ENCODE measurements at regions not wholly inside any gene's neighbourhood (a gene's known extent, or its start where the extent isn't known, plus 50 kb on each side); places are given as distances from the start of the nearest gene placed in this dataset.

DNA sequence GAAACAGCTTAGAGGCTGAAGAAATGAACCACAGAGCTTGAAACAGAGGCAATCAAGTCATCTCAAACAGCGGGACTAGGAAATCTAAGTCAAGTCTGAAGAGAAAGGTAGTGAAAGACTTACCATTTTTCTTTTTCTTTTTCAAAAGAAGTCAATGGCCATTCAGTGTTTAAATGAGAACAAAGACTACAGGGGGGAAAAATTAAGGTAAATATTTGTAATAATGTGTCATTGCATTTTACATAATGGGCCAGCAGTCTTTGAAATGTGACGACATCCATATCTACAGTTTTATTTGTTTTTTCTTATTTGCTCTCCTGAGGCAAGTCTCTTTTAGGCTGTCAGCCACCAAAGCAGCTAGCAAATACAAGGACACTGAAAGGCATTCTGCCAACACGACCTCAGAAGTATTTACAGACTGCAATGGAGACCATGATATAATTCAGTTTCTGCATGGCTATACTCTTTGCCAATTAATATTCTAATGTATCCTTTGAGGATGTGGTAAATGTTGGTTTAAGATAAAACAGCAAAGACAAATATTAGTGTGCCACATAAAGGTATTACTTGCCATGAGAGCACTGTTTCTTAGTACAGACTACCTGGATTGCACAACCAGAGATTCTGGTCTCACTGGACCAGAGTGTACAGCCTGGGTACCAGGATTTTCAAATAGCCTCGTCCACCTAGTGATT, 307.0 kb upstream of the THBS1 start:
- no peak overlapping the region for H3K4me3 Mint-ChIP-seq
- no peaks in the 10 kb centered on the region for H3K36me3 Mint-ChIP-seq (ENCODE audit: low read depth)
- ATAC-seq: no peak
- DNase-seq: no peak
- H3K27ac Mint-ChIP-seq: no peak overlapping the region
- no peaks in the 10 kb centered on the region for H3K9me3 ChIP-seq (ENCODE audit: control insufficient read depth, low read length, poor library complexity, severe bottlenecking)
- H3K4me1 Mint-ChIP-seq: no peaks in the 10 kb centered on the region
- peaks cover 38% of the 10 kb centered on the region for H3K27me3 Mint-ChIP-seq

DNA sequence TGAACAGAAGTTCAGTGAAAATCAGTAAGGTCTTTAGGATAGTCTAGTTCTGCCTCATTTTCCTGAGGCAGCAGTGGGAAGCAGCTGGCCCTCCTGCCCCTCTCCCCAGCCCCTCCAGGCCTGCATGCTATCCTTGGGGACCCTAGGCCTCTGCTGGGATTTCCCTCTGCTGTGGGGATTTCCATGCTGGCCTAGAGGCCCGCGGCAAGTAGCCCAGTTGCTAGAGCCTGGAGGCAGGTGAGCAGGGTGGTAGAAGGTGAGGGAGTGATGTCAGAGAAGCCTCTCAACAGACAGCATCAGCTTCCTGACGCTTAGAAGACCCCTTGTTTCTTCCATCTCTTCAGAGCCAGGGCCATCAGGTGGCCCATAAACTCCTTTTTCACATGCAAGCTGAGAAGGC, 305.8 kb upstream of the THBS1 start:
- no peaks in the 10 kb centered on the region for H3K9me3 ChIP-seq (ENCODE audit: control insufficient read depth, low read length, poor library complexity, severe bottlenecking)
- DNase-seq (no peak), ATAC-seq (no peak)
- Mint-ChIP-seq H3K27ac (no peak overlapping the region), H3K36me3 (ENCODE audit: low read depth) (no peaks in the 10 kb centered on the region), H3K4me1 (no peaks in the 10 kb centered on the region), H3K27me3 (peaks cover 38% of the 10 kb centered on the region), H3K4me3 (no peak overlapping the region)

DNA sequence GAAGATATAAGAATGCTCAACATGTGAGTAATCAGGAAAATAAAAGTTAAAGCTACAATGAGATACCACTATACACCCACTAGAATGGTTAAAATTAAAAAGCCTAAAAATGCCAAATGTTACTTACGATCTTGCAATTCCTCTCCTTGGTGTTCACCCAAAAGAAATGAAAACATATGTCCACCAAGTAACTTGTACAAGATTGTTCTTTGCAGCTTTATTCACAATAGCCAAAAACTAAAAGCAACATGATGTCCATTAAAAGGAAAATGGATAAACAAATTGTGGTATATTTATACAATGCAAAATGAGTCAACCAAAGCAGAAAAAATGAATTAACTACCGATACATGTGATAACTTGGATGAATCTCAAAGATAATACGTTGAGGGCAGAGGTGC, 301.6 kb upstream of the THBS1 start:
- Mint-ChIP-seq H3K4me3 (no peak overlapping the region), H3K27me3 (peaks cover 28% of the 10 kb centered on the region), H3K4me1 (no peaks in the 10 kb centered on the region), H3K27ac (no peak overlapping the region), H3K36me3 (ENCODE audit: low read depth) (no peaks in the 10 kb centered on the region)
- no peaks in the 10 kb centered on the region for H3K9me3 ChIP-seq (ENCODE audit: control insufficient read depth, low read length, poor library complexity, severe bottlenecking)
- ATAC-seq (no peak), DNase-seq (no peak)

DNA sequence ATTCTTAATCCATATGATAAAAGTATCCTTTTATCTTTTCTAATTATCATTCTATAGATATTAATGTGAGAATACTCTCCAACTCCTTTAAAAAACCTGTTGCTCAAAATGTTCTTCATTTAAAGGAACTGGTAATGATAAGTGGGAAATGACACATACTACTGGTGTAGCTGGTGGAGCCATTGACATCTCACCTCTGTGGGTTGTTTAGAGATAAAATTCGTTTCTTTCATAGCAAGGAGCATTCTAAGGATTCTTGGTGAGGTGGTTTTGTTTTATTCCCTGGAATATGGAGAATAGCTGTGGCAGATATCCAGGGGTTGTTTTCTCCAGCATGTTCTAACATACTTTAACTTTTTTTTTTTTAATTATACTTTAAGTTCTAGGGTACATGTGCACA, 299.8 kb upstream of the THBS1 start:
- no peak for DNase-seq
- H3K9me3 ChIP-seq (ENCODE audit: control insufficient read depth, low read length, poor library complexity, severe bottlenecking): no peaks in the 10 kb centered on the region
- no peak for ATAC-seq
- Mint-ChIP-seq H3K36me3 (ENCODE audit: low read depth) (no peaks in the 10 kb centered on the region), H3K27ac (no peak overlapping the region), H3K4me3 (no peak overlapping the region), H3K4me1 (no peaks in the 10 kb centered on the region), H3K27me3 (peaks cover 36% of the 10 kb centered on the region)

DNA sequence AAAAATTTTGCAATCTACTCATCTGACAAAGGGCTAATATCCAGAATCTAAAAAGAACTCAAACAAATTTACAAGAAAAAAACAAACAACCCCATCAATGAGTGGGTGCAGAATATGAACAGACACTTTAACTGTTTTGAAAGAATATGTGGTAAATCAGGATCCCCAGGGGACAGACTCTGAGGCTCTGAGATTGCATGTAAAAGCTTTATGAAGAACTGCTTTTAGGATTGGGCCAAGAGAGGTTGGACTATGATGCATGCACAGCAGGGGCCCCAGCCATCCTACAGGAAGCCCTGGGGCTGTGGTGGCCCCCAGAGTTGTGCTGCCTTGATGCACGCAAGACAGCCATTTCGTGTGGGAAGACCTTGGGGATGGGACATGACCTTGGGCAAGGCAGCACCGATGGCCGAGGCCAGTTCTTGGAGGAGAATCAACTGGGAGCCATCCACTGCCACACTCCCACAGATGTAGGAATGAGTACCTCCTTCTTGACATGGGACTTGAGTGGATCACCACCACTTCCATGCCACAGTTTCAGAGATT, 298.1 kb upstream of the THBS1 start:
- H3K27ac Mint-ChIP-seq: no peak overlapping the region
- no peaks in the 10 kb centered on the region for H3K4me1 Mint-ChIP-seq
- H3K4me3 Mint-ChIP-seq: no peak overlapping the region
- H3K27me3 Mint-ChIP-seq: peaks cover 48% of the 10 kb centered on the region
- no peaks in the 10 kb centered on the region for H3K9me3 ChIP-seq (ENCODE audit: control insufficient read depth, low read length, poor library complexity, severe bottlenecking)
- H3K36me3 Mint-ChIP-seq (ENCODE audit: low read depth): no peaks in the 10 kb centered on the region
- DNase-seq: no peak
- ATAC-seq: no peak

DNA sequence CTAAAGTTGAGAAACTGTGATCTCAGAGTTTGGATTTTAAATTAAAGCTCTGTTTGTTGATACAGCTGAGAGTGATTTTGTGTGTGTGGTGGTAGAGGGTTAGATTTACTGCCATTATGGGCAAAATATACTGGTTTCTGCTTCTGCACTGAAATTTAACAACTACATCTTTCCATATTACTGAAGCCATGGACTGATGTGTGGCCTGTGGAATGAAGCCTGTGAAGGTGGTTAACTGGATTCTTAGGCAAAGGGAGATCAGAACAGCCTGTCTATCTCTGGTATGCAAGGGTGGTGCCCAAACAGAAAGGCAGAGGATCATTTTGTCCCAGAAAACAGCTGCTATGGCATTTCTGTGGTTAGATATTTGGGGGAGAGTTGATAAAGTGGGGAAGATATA, 297.3 kb upstream of the THBS1 start:
- no peak for ATAC-seq
- Mint-ChIP-seq H3K36me3 (ENCODE audit: low read depth) (no peaks in the 10 kb centered on the region), H3K27ac (no peak overlapping the region), H3K27me3 (peaks cover 51% of the 10 kb centered on the region), H3K4me1 (no peaks in the 10 kb centered on the region), H3K4me3 (no peak overlapping the region)
- H3K9me3 ChIP-seq (ENCODE audit: control insufficient read depth, low read length, poor library complexity, severe bottlenecking): no peaks in the 10 kb centered on the region
- DNase-seq: no peak

DNA sequence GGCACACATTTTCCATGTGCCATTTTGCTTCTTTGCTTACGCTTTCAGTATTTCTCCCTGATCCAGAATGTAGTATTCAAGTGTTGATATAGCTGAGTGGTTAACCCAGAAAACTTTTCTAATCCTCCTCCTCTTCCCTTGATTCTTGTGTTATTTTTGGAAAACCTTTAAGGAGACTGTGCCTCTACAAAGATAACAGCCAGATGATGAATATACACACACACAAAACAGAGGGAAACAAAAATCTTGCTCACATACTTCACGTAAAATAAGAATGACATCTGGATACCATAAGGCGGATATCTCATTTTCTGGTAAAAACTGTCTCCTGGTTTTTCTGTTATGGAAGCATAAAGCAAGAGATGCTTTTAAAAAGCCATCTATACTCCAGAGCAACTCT, 295.8 kb upstream of the THBS1 start:
- no peaks in the 10 kb centered on the region for H3K9me3 ChIP-seq (ENCODE audit: control insufficient read depth, low read length, poor library complexity, severe bottlenecking)
- no peak for DNase-seq
- Mint-ChIP-seq H3K27ac (no peak overlapping the region), H3K27me3 (peaks cover 51% of the 10 kb centered on the region), H3K36me3 (ENCODE audit: low read depth) (no peaks in the 10 kb centered on the region), H3K4me1 (no peaks in the 10 kb centered on the region), H3K4me3 (no peak overlapping the region)
- ATAC-seq: no peak

DNA sequence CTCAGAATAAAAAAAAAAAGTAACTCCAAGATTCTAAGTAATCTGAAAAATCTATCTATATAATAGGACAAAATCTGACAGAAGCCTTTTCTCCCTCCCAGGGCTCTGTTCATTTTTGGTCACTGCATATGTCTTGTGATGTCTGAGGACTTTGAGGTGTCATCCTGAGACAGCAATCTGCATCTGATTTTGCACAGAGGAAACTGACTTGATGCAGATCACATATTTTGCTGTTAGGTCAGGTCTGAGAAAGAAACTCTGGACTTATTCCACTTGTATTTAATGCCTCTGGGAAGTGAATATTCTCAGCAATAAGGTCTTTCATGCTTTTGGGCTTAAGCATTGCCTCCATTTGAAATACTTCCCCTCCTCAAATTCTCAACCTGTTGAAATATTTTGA, 295.2 kb upstream of the THBS1 start:
- ATAC-seq (no peak), DNase-seq (no peak)
- peaks cover 51% of the 10 kb centered on the region for H3K27me3 Mint-ChIP-seq
- H3K4me1 Mint-ChIP-seq: no peaks in the 10 kb centered on the region
- H3K27ac Mint-ChIP-seq: no peak overlapping the region
- H3K36me3 Mint-ChIP-seq (ENCODE audit: low read depth): no peaks in the 10 kb centered on the region
- no peaks in the 10 kb centered on the region for H3K9me3 ChIP-seq (ENCODE audit: control insufficient read depth, low read length, poor library complexity, severe bottlenecking)
- H3K4me3 Mint-ChIP-seq: no peak overlapping the region

DNA sequence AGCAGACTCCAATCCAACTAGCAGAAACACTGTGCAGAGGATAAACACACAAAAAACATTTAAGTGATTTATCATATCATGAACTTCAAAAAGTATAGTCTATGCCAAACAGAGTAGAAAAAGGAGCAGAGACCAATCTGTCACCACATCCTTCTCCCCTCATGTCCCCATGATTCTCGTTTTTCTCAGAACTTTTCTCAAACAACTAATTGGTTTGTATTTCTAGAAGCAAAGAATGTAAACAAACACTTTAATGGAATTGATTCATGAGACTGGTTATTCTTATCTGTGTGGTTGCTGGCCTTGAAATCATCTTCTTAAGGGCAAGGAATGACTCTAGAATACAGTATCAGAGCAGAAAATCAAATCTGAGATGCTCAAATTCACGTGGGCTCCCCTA, 294.2 kb upstream of the THBS1 start:
- Mint-ChIP-seq H3K27me3 (peaks cover 56% of the 10 kb centered on the region), H3K4me3 (no peak overlapping the region), H3K4me1 (no peaks in the 10 kb centered on the region), H3K36me3 (ENCODE audit: low read depth) (no peaks in the 10 kb centered on the region), H3K27ac (no peak overlapping the region)
- DNase-seq: no peak
- no peaks in the 10 kb centered on the region for H3K9me3 ChIP-seq (ENCODE audit: control insufficient read depth, low read length, poor library complexity, severe bottlenecking)
- no peak for ATAC-seq

DNA sequence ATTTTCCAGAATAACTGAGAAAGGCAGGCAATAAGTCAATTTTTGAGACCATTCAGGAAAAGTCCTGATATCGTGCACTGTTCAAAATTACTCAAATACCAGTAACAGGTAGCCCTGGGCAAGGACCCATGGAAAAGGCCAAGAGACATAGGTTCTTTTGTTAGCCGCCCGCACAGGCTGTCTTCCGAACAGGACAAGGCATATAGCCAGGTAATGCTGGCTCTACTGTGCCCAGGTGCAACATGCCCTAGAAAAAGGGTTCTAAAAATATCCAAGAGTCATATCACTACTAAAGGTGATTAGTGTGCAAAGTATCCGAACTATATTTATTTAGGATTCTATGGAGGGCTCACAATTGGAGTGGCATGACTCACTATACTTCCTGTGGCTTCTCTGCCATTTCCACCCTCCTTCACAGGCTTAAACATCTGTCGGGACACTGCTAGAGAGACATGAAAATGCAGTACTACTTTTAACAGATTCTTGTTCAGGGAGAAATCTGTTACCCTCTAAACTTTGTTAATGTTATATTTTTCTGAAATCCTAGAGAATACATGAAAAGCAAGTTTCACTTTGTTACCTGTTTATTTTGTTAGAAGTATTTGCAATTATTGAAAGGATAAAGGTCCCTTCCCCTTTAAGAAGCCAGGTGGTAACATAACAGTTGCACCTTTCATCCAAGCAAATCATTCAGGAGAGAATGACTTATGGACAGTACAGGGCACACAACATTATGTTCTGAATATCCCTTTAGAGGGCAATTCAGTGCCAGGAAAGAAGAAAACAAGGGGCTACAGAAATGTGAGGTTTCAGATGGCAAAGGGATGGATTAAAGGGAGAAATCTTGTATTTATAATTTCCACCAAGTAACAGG, 293.3 kb upstream of the THBS1 start:
- Mint-ChIP-seq H3K36me3 (ENCODE audit: low read depth) (no peaks in the 10 kb centered on the region), H3K27ac (no peak overlapping the region), H3K27me3 (peaks cover 56% of the 10 kb centered on the region), H3K4me3 (no peak overlapping the region), H3K4me1 (no peaks in the 10 kb centered on the region)
- H3K9me3 ChIP-seq (ENCODE audit: control insufficient read depth, low read length, poor library complexity, severe bottlenecking): no peaks in the 10 kb centered on the region
- DNase-seq: no peak
- no peak for ATAC-seq

DNA sequence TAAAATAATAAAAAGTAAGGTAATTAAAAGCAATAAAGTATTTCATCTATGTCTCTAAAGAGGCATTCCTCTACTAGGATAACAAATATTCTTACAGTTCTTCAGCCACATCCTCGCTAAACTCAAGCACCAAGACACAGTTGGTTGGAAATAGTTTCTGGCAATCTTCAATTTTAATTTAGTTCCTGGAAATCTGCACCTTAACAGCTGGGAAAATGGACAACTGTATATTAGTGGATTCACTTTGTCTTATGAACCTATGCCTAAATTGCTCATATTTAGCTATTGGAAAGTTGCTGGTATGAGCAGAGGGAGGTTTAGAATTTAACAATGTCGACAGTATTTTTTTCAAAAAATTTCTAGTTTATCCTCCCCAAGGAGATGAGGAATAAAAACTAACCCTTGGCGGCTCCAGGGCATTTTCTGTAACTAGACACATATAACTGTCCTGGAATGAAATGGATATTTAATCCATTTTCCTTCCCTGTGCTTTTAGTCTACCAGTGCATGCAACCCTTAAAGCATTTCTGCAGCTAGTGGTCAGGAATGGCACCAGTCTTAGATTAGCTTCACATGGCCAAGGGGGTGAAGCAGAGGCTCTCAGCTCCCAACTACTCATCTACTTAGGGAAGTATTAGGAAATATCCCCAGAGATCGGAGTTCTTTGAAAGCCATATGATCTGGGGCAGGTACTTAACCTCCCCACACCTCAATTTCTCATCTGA, 290.0 kb upstream of the THBS1 start:
- ATAC-seq (no peak), DNase-seq (no peak)
- H3K9me3 ChIP-seq (ENCODE audit: control insufficient read depth, low read length, poor library complexity, severe bottlenecking): no peaks in the 10 kb centered on the region
- Mint-ChIP-seq H3K27me3 (peaks cover 43% of the 10 kb centered on the region), H3K27ac (no peak overlapping the region), H3K4me1 (no peaks in the 10 kb centered on the region), H3K36me3 (ENCODE audit: low read depth) (no peaks in the 10 kb centered on the region), H3K4me3 (no peak overlapping the region)

DNA sequence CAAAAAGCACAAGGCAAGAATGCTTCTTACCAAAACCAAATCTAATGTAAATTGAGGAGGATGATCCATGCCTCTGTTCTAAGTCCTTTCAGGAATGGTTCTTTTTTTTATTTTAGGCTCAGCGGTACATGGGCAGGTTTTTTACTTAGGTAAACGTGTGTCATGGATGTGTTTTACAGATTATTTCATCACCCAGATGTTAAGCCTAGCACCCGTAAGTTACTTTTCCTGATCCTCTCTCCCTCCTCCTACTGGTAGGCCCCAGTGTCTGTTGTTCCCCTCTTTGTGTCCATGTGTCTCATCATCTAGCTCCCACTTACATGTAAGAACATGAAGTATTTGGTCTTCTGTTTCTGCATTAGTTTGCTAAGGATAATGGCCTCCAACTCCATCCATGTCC, 289.2 kb upstream of the THBS1 start:
- Mint-ChIP-seq H3K4me1 (no peaks in the 10 kb centered on the region), H3K27ac (no peak overlapping the region), H3K4me3 (no peak overlapping the region), H3K27me3 (peaks cover 35% of the 10 kb centered on the region), H3K36me3 (ENCODE audit: low read depth) (no peaks in the 10 kb centered on the region)
- no peaks in the 10 kb centered on the region for H3K9me3 ChIP-seq (ENCODE audit: control insufficient read depth, low read length, poor library complexity, severe bottlenecking)
- DNase-seq: no peak
- no peak for ATAC-seq

DNA sequence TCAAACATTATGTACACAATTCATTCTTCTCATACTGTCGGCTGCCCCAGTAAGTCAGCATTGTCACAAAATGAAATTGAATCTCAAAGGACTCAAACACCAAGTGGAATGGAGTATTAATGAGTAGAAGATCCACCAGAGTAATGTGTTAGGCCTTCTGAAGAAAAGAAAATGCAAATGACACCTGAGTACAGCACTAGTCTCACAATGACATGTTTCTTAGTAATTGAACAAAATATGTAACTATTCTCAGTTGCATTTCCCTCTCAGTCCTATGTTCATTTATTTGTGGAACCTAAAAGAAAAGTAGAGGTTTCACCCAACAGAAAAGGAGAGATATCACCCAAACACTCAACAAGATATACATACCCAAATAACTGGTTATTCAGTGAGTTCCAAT, 283.9 kb upstream of the THBS1 start:
- H3K27ac Mint-ChIP-seq: no peak overlapping the region
- H3K4me3 Mint-ChIP-seq: no peak overlapping the region
- ATAC-seq: no peak
- DNase-seq: no peak
- peaks cover 46% of the 10 kb centered on the region for H3K27me3 Mint-ChIP-seq
- H3K9me3 ChIP-seq (ENCODE audit: control insufficient read depth, low read length, poor library complexity, severe bottlenecking): no peaks in the 10 kb centered on the region
- no peaks in the 10 kb centered on the region for H3K36me3 Mint-ChIP-seq (ENCODE audit: low read depth)
- H3K4me1 Mint-ChIP-seq: no peaks in the 10 kb centered on the region
